HepG2 (cell line): ENCODE measurements at regions not wholly inside any gene's neighbourhood (a gene's known extent, or its start where the extent isn't known, plus 50 kb on each side); places are given as distances from the start of the nearest gene placed in this dataset.

ENCODE experiments used
- ATAC-seq: fragments of 200-7000 bp; cut with Tn5 transposase; 3 replicates; pipeline ENCODE4 v1.9.1; 2020; ENCODE audit warnings: mild to moderate bottlenecking, moderate library complexity
- BruUV-seq: library from RNA; stranded (reverse); fragments of 400-500 nt; replicated peaks from 2 replicates; lab custom pipeline; 2021; lab: Mats Ljungman, UMichigan
- CTCF ChIA-PET: fragments of 300-600 bp; formaldehyde crosslinking; extraction: SDS; loops from one replicate; lab custom pipeline; 2021; ENCODE audit warnings: low total read pairs, inconsistent platforms, low intra/inter-chr PET ratio; lab: Yijun Ruan, JAX
- POLR2A ChIA-PET: fragments of 350-600 bp; sonication (Branson Sonifier 250); formaldehyde crosslinking; loops from one replicate; lab custom pipeline; 2020; ENCODE audit warnings: antibody characterized with exemption, inconsistent platforms; lab: Yijun Ruan, JAX
- DNase-seq: peaks from one replicate; pipeline ENCODE4 v3.0.0-alpha.2; 2015; ENCODE audit warnings: low spot score
- FAIRE-seq: peaks from 3 replicates; lab custom pipeline; 2011; peaks lifted over from hg19 to GRCh38; lab: Jason Lieb, UNC
- H2AFZ ChIP-seq: one replicate; pipeline ENCODE4 v1.6.1; 2011; ENCODE audit warnings: low read length, inconsistent platforms
- H3K27ac ChIP-seq: fragments of 300-600 bp; 3 replicates; pipeline ENCODE4 v1.8.0; 2011; ENCODE audit warnings: mixed run types, mild to moderate bottlenecking, mixed read lengths, low read length, inconsistent platforms; ENCODE audit not compliant: insufficient read depth; ENCODE audit errors: extremely low read length
- H3K27me3 ChIP-seq, 2 experiments: fragments of 200-600 bp in 1 of 2; 2 replicates in 1 of 2; 3 replicates in 1 of 2; pipeline versions ENCODE4 v1.6.0 to v1.8.0; 2011; ENCODE audit warnings: low read length in 2 of 2, mild to moderate bottlenecking in 2 of 2, moderate library complexity in 2 of 2, inconsistent platforms in 1 of 2; ENCODE audit not compliant: insufficient read depth in 2 of 2, control insufficient read depth in 1 of 2
- H3K36me3 ChIP-seq, 2 experiments: fragments of 200-600 bp in 1 of 2; replicated peaks in 1 of 2; 2 replicates in 1 of 2; 3 replicates in 1 of 2; pipeline versions ENCODE4 v1.5.1 to v1.8.0; 2011; ENCODE audit warnings: low read length in 2 of 2, inconsistent platforms in 1 of 2; ENCODE audit not compliant: insufficient read depth in 2 of 2, control insufficient read depth in 1 of 2
- H3K4me1 ChIP-seq: 2 replicates; pipeline ENCODE4 v1.5.1; 2012; ENCODE audit warnings: low read length, inconsistent platforms; ENCODE audit not compliant: insufficient read depth
- H3K4me2 ChIP-seq: 2 replicates; pipeline ENCODE4 v1.6.0; 2011; ENCODE audit warnings: low read depth, low read length, inconsistent platforms
- H3K4me3 ChIP-seq, 3 experiments: fragments of 200-600 bp in 1 of 3; sonication (generic), shearing (Covaris generic) in 1 of 3; replicated peaks in 1 of 3; 2 replicates each; pipeline ENCODE4 v1.5.1; 2011 to 2016; ENCODE audit warnings: low read length in 3 of 3, inconsistent platforms in 2 of 3, low read depth in 2 of 3, mild to moderate bottlenecking in 2 of 3, control low read depth in 1 of 3, mixed read lengths in 1 of 3; ENCODE audit not compliant: insufficient read depth in 1 of 3
- H3K79me2 ChIP-seq: one replicate; pipeline ENCODE4 v1.6.1; 2011; ENCODE audit warnings: low read length, inconsistent platforms; ENCODE audit not compliant: insufficient read depth
- H3K9ac ChIP-seq: 2 replicates; pipeline ENCODE4 v1.6.0; 2011; ENCODE audit warnings: mild to moderate bottlenecking, low read depth, low read length, inconsistent platforms; ENCODE audit not compliant: insufficient read depth
- H3K9me3 ChIP-seq: 2 replicates; pipeline ENCODE4 v1.5.1; 2012; ENCODE audit warnings: mild to moderate bottlenecking, low read length
- H4K20me1 ChIP-seq: 2 replicates; pipeline ENCODE4 v1.6.0; 2011; ENCODE audit warnings: inconsistent platforms, mild to moderate bottlenecking, low read length, moderate library complexity; ENCODE audit not compliant: insufficient read depth
- ATF6 ChIP-seq: sonication (generic); formaldehyde crosslinking; conservative IDR thresholded peaks from 2 replicates; pipeline ENCODE4 v1.4.0; 2020; ENCODE audit warnings: missing genetic modification reagents
- ELF3 ChIP-seq: IDR thresholded peaks from 2 replicates; pipeline ENCODE4 v1.6.1; 2016; ENCODE audit warnings: missing genetic modification reagents, missing compliant biosample characterization
- KLF11 ChIP-seq: IDR thresholded peaks from 2 replicates; pipeline ENCODE4 v1.6.1; 2016; ENCODE audit warnings: missing compliant biosample characterization
- SNAPC5 ChIP-seq: sonication (generic); formaldehyde crosslinking; IDR thresholded peaks from 2 replicates; pipeline ENCODE4 v1.8.1; 2023; ENCODE audit warnings: mild to moderate bottlenecking, missing genetic modification reagents, borderline replicate concordance
- ZMAT3 ChIP-seq: sonication (generic); formaldehyde crosslinking; conservative IDR thresholded peaks from 2 replicates; pipeline ENCODE4 v1.7.0; 2021; ENCODE audit warnings: missing genetic modification reagents
- ZNF20 ChIP-seq: sonication (generic); formaldehyde crosslinking; IDR thresholded peaks from 2 replicates; pipeline ENCODE4 v1.4.0; 2020; ENCODE audit warnings: mild to moderate bottlenecking, moderate library complexity, missing genetic modification reagents
- ZNF589 ChIP-seq: sonication (generic); formaldehyde crosslinking; conservative IDR thresholded peaks from 2 replicates; pipeline ENCODE4 v1.8.0; 2022; ENCODE audit warnings: mild to moderate bottlenecking, moderate library complexity, missing genetic modification reagents
- ZNF670 ChIP-seq: sonication (generic); formaldehyde crosslinking; IDR thresholded peaks from 2 replicates; pipeline ENCODE4 v1.8.0; 2022; ENCODE audit warnings: mild to moderate bottlenecking, missing genetic modification reagents, borderline replicate concordance
- ZSCAN9 ChIP-seq: IDR thresholded peaks from 2 replicates; pipeline ENCODE4 v1.6.1; 2016; ENCODE audit warnings: borderline replicate concordance
- WGBS: methylation state at CpG from one replicate; pipeline ENCODE4 v1.1.6; 2017; ENCODE audit warnings: low lambda C conversion rate; 5-methylcytosine and 5-hydroxymethylcytosine counted together
- in situ Hi-C: cut with HindIII; loops from 2 replicates; pipeline ENCODE4 v1.10.0; 2017; ENCODE audit warnings: low pct_unique_long_range_greater_than_20kb; ENCODE audit not compliant: extremely low pct_ligation_motif_present
- intact Hi-C: fragments of 100-400 bp; cut with micrococcal nuclease; formaldehyde crosslinking; loops from one replicate; pipeline ENCODE4 v1.10.0; 2022; ENCODE audit not compliant: unreplicated experiment
- TF ChIP-seq, protein P1 (sequence below), 2 experiments: sonication (generic) in 1 of 2; formaldehyde crosslinking in 1 of 2; IDR thresholded peaks; 2 replicates each; pipeline versions ENCODE4 v1.4.0 to v1.6.1; 2018 to 2020; ENCODE audit warnings: missing genetic modification reagents in 2 of 2, borderline replicate concordance in 1 of 2, low read depth in 1 of 2, mild to moderate bottlenecking in 1 of 2, missing biosample characterization in 1 of 2

DNA sequence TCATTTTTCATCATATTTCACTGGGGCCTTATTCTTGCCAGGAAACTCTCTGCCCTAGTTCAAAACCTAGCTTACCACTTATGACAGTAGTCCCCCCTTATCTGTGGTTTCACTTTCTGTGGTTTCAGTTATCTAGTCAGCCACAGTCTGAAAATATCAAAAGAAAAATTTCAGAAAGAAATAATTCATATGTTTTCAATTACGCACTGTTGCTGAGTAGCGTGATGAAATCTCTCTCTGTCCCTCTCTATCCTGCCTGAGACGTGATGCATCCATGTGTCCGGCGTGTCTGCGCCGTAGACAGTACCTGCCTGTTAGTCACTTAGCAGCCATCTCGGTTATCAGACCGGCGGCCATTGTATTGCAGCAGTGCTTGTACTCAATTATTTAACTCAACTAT lies 369.9 kb upstream of the MCTP2 start:
- Histone ChIP-seq H3K36me3 (no peaks in the 10 kb centered on the region), H3K4me3 (no peak overlapping the region), H3K9ac (no peak overlapping the region), H3K27ac (no peak overlapping the region), H3K4me1 (no peaks in the 10 kb centered on the region), H3K79me2 (no peaks in the 10 kb centered on the region), H3K27me3 (no peaks in the 10 kb centered on the region; a peak in 1 of 5 replicates), H3K4me2 (no peak overlapping the region), H4K20me1 (no peaks in the 10 kb centered on the region), H3K9me3 (no peaks in the 10 kb centered on the region), H2AFZ (no peak overlapping the region)
- FAIRE-seq (no peak), DNase-seq (no peak), ATAC-seq (no peak)
- in situ Hi-C loops (no loop called here), intact Hi-C loops (no loop called here)
- ChIA-PET POLR2A (no interaction called here), CTCF (no interaction called here)
- no peak for TF ChIP-seq SNAPC5 (CRISPR knock-in tag)
- WGBS: 46% methylated on average over 10 of the region's 10 CpGs
- no TSS peak for BruUV-seq

GRCh38 chr15:93860701-93861100 lies 370.7 kb upstream of the MCTP2 start:
- POLR2A ChIA-PET: no interaction called here
- Histone ChIP-seq H3K27me3 (no peaks in the 10 kb centered on the region; a peak in 1 of 5 replicates), H2AFZ (no peak overlapping the region), H3K9me3 (no peaks in the 10 kb centered on the region), H4K20me1 (no peaks in the 10 kb centered on the region), H3K9ac (no peak overlapping the region), H3K4me3 (no peak overlapping the region), H3K4me2 (no peak overlapping the region), H3K4me1 (no peaks in the 10 kb centered on the region), H3K36me3 (no peaks in the 10 kb centered on the region), H3K27ac (no peak overlapping the region), H3K79me2 (no peaks in the 10 kb centered on the region)
- WGBS: 1% methylated on average over 4 of the region's 4 CpGs
- ATAC-seq (no peak), FAIRE-seq (no peak), DNase-seq (no peak)
- CTCF ChIA-PET: no interaction called here
- no TSS peak for BruUV-seq
- TF ChIP-seq ZNF20 (CRISPR knock-in tag) (no peak), KLF11 (CRISPR knock-in tag) (no peak), ZMAT3 (CRISPR knock-in tag) (no peak), ELF3 (no peak), ZNF589 (no peak), ZSCAN9 (CRISPR knock-in tag) (no peak), ATF6 (CRISPR knock-in tag) (no peak), ZNF670 (CRISPR knock-in tag) (no peak)
- TF ChIP-seq, protein P1, sequence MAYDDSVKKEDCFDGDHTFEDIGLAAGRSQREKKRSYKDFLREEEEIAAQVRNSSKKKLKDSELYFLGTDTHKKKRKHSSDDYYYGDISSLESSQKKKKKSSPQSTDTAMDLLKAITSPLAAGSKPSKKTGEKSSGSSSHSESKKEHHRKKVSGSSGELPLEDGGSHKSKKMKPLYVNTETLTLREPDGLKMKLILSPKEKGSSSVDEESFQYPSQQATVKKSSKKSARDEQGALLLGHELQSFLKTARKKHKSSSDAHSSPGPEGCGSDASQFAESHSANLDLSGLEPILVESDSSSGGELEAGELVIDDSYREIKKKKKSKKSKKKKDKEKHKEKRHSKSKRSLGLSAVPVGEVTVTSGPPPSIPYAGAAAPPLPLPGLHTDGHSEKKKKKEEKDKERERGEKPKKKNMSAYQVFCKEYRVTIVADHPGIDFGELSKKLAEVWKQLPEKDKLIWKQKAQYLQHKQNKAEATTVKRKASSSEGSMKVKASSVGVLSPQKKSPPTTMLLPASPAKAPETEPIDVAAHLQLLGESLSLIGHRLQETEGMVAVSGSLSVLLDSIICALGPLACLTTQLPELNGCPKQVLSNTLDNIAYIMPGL (CRISPR knock-in tag; IDR thresholded peaks at IDR 0.05; ENCODE audit: borderline replicate concordance in 1 of 2, low read depth in 1 of 2): no peak
- intact Hi-C loops: no loop called here
- in situ Hi-C loops: no loop called here
